ENCODE measurements at regions not wholly inside any gene's neighbourhood (a gene's known extent, or its start where the extent isn't known, plus 50 kb on each side); places are given as distances from the start of the nearest gene placed in this dataset.

DNA sequence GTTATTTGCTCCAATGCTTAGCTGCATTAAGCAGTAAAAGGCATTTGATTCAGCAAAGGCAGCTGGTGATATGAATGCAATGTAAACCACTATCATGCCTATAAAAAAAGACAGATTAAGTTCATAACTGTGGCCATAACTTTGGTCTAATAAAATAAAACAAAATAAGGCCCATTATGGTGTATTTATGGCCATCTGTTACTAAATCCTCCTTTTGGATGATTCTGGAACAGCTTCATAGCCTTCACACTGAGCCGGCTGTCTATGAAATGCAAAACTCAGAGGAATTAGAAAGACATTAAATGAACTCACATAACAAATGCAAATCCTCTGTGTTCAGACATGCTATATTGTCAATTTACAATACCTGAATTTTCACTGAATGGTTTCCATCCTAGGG lies 223.7 kb upstream of the FAT4 start:
- Histone ChIP-seq H3K36me3 (ENCODE audit: insufficient read depth in 1 of 2, low read depth in 1 of 2) (no peaks in the 10 kb centered on the region), H3K27me3 (ENCODE audit: insufficient read depth in 3 of 3, low read length in 2 of 3) (no peaks in the 10 kb centered on the region), H3K4me1 (no peaks in the 10 kb centered on the region), H3K9me3 (no peaks in the 10 kb centered on the region), H3K4me3 (no peak overlapping the region), H3K27ac (no peak overlapping the region)
- ATAC-seq (no peak), DNase-seq (no peak)
- WGBS, 3 donors = 33 to 58% (median 46%) methylated on average over 1 of the region's 1 CpG
- intact Hi-C loops (cut with DNase I) = no loop called here
- TF ChIP-seq, protein P1, sequence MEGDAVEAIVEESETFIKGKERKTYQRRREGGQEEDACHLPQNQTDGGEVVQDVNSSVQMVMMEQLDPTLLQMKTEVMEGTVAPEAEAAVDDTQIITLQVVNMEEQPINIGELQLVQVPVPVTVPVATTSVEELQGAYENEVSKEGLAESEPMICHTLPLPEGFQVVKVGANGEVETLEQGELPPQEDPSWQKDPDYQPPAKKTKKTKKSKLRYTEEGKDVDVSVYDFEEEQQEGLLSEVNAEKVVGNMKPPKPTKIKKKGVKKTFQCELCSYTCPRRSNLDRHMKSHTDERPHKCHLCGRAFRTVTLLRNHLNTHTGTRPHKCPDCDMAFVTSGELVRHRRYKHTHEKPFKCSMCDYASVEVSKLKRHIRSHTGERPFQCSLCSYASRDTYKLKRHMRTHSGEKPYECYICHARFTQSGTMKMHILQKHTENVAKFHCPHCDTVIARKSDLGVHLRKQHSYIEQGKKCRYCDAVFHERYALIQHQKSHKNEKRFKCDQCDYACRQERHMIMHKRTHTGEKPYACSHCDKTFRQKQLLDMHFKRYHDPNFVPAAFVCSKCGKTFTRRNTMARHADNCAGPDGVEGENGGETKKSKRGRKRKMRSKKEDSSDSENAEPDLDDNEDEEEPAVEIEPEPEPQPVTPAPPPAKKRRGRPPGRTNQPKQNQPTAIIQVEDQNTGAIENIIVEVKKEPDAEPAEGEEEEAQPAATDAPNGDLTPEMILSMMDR (IDR thresholded peaks at IDR 0.05) = no peak

GRCh38 chr4:125084608-125085007 lies 230.1 kb upstream of the FAT4 start:
- Histone ChIP-seq H3K4me1 (no peaks in the 10 kb centered on the region), H3K9me3 (no peaks in the 10 kb centered on the region), H3K27me3 (ENCODE audit: insufficient read depth in 3 of 3, low read length in 2 of 3) (no peaks in the 10 kb centered on the region), H3K27ac (no peak overlapping the region), H3K36me3 (ENCODE audit: insufficient read depth in 1 of 2, low read depth in 1 of 2) (no peaks in the 10 kb centered on the region), H3K4me3 (no peak overlapping the region)
- TF ChIP-seq, protein P1 (IDR thresholded peaks at IDR 0.05) = no peak
- 48 to 59% (median 49%) methylated on average over 1 of the region's 1 CpG for WGBS, 3 donors
- intact Hi-C loops (cut with DNase I) = no loop called here
- ATAC-seq (no peak), DNase-seq (no peak)

DNA sequence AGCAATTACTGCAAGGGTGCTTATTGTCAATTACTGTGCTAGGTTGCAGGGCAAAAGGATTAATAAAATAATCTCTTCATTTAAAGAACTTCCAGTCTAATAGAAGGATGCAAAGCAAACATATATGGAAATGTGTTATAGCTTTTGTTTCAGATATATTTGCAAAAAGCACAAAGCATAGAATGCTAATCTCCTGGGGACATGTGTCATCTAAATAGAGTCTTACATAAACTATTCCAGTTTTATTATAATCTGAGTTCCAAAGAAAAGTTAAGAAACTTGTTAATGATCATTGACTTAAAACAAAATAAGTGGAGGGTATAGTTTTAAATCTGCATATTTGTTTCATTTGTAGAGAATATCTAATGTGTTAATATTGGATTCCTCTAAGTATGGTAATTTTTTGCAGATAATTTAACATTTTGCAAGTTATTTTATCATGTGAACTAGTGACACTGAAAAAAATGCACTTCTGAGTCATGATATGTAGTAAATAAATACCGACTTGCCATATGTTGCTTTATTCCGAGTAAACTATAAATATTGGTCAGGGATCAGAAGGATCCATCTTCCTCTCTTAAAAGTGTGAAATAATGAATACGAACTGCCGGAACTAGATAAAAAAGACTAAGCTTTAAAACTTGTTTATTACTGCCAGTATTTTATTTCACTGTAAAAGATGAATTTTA lies 231.9 kb upstream of the FAT4 start:
- Histone ChIP-seq H3K27ac (no peak overlapping the region), H3K4me1 (no peaks in the 10 kb centered on the region), H3K4me3 (no peak overlapping the region), H3K36me3 (ENCODE audit: insufficient read depth in 1 of 2, low read depth in 1 of 2) (no peaks in the 10 kb centered on the region), H3K27me3 (ENCODE audit: insufficient read depth in 3 of 3, low read length in 2 of 3) (no peaks in the 10 kb centered on the region), H3K9me3 (no peaks in the 10 kb centered on the region)
- WGBS, 3 donors = 90 to 91% (median 91%) methylated on average over 4 of the region's 4 CpGs
- ATAC-seq = no peak
- intact Hi-C loops (cut with DNase I) = no loop called here
- DNase-seq = no peak
- TF ChIP-seq, protein P1 (IDR thresholded peaks at IDR 0.05) = no peak

GRCh38 chr4:125072269-125072668 lies 242.5 kb upstream of the FAT4 start:
- H3K27me3 ChIP-seq (ENCODE audit: insufficient read depth in 3 of 3, low read length in 2 of 3) = no peaks in the 10 kb centered on the region
- H3K4me1 ChIP-seq = no peaks in the 10 kb centered on the region
- intact Hi-C loops (cut with DNase I) = no loop called here
- no peaks in the 10 kb centered on the region for H3K9me3 ChIP-seq
- no peak overlapping the region for H3K4me3 ChIP-seq
- ATAC-seq = no peak
- DNase-seq = no peak
- H3K36me3 ChIP-seq (ENCODE audit: insufficient read depth in 1 of 2, low read depth in 1 of 2) = no peaks in the 10 kb centered on the region
- H3K27ac ChIP-seq = no peak overlapping the region
- TF ChIP-seq, protein P1 (IDR thresholded peaks at IDR 0.05) = no peak

DNA sequence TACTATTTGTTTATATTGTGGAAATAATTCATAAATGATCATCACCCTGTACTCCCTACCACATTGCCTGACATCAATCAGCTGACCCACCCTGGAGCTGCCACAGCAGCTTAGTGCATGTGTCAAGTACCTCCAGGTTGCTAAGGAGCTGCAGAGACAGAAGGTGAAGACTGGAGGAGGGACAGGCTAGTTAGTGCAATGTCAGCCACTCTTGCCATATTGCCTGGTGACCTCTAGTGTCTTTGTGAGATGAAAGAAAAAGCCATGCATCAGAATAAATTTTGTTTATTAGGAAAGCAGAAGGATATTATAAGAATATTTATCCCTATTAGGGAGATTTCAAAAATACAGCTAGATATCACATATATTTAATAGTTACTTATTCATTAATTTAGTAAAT lies 243.9 kb upstream of the FAT4 start:
- Histone ChIP-seq H3K4me1 (no peaks in the 10 kb centered on the region), H3K9me3 (no peaks in the 10 kb centered on the region), H3K27ac (no peak overlapping the region), H3K27me3 (ENCODE audit: insufficient read depth in 3 of 3, low read length in 2 of 3) (no peaks in the 10 kb centered on the region), H3K4me3 (no peak overlapping the region), H3K36me3 (ENCODE audit: insufficient read depth in 1 of 2, low read depth in 1 of 2) (no peaks in the 10 kb centered on the region)
- TF ChIP-seq, protein P1 (IDR thresholded peaks at IDR 0.05) = no peak
- DNase-seq (no peak), ATAC-seq (no peak)
- intact Hi-C loops (cut with DNase I) = no loop called here

All from psoas muscle (tissue), 7 donors.